ENCODE measurements at regions not wholly inside any gene's neighbourhood (a gene's known extent, or its start where the extent isn't known, plus 50 kb on each side); places are given as distances from the start of the nearest gene placed in this dataset.

- no peaks in the 10 kb centered on the region for H3K27me3 ChIP-seq (replicated peaks; ENCODE audit: insufficient read depth)
- no peak for ATAC-seq (ENCODE audit: insufficient number of reproducible peaks, low FRiP score, low read depth)
- no peak overlapping the region for H3K27ac ChIP-seq
- no peaks in the 10 kb centered on the region for H3K36me3 ChIP-seq
- TF ChIP-seq, protein P1, sequence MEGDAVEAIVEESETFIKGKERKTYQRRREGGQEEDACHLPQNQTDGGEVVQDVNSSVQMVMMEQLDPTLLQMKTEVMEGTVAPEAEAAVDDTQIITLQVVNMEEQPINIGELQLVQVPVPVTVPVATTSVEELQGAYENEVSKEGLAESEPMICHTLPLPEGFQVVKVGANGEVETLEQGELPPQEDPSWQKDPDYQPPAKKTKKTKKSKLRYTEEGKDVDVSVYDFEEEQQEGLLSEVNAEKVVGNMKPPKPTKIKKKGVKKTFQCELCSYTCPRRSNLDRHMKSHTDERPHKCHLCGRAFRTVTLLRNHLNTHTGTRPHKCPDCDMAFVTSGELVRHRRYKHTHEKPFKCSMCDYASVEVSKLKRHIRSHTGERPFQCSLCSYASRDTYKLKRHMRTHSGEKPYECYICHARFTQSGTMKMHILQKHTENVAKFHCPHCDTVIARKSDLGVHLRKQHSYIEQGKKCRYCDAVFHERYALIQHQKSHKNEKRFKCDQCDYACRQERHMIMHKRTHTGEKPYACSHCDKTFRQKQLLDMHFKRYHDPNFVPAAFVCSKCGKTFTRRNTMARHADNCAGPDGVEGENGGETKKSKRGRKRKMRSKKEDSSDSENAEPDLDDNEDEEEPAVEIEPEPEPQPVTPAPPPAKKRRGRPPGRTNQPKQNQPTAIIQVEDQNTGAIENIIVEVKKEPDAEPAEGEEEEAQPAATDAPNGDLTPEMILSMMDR (IDR thresholded peaks at IDR 0.05) = no peak
- no peak overlapping the region for H3K4me3 ChIP-seq
- DNase-seq (ENCODE audit: low spot score) = no peak
- peaks cover 5 to 13% of the 10 kb centered on the region in 2 donors for H3K4me1 ChIP-seq (ENCODE audit: control insufficient read depth in 1 of 2, low read depth in 2 of 2)
- H3K9me3 ChIP-seq = no peaks in the 10 kb centered on the region
These were observed 127.6 kb upstream of the IVNS1ABP start for GRCh38 chr1:185444676-185445075.

- H3K27me3 ChIP-seq (replicated peaks; ENCODE audit: insufficient read depth) = no peaks in the 10 kb centered on the region
- no peak for DNase-seq (ENCODE audit: low spot score)
- H3K27ac ChIP-seq = no peak overlapping the region
- TF ChIP-seq, protein P1 (IDR thresholded peaks at IDR 0.05) = no peak
- H3K9me3 ChIP-seq = no peaks in the 10 kb centered on the region
- no peaks in the 10 kb centered on the region for H3K36me3 ChIP-seq
- no peak overlapping the region for H3K4me3 ChIP-seq
- H3K4me1 ChIP-seq (ENCODE audit: control insufficient read depth in 1 of 2, low read depth in 2 of 2) = peaks cover 12 to 13% of the 10 kb centered on the region in 2 donors
- ATAC-seq (ENCODE audit: insufficient number of reproducible peaks, low FRiP score, low read depth) = no peak
These were observed 125.0 kb upstream of the IVNS1ABP start for GRCh38 chr1:185442050-185442449.

DNA sequence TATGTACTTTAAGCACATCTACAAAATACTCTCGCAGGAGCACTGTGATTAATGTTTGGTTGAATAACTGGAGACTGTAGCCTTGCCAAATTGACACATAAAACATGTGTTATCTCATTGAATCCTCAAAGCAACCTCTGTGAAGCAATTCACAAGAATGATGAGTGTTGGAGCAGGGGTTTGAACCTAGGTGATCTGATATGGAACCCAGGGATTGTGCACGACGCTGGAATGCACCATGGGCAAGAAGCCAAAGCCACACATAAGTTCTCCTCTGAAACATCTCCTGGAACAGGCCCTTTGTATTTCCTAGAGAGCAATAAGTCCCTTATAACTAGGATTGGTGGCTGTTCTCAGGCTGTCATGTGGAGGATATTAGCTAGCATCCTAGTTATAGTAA lies 124.6 kb upstream of the IVNS1ABP start:
- Histone ChIP-seq H3K4me1 (ENCODE audit: control insufficient read depth in 1 of 2, low read depth in 2 of 2) (peaks cover 12 to 13% of the 10 kb centered on the region in 2 donors), H3K27ac (no peak overlapping the region), H3K27me3 (replicated peaks; ENCODE audit: insufficient read depth) (no peaks in the 10 kb centered on the region), H3K4me3 (no peak overlapping the region), H3K9me3 (no peaks in the 10 kb centered on the region), H3K36me3 (no peaks in the 10 kb centered on the region)
- no peak for ATAC-seq (ENCODE audit: insufficient number of reproducible peaks, low FRiP score, low read depth)
- TF ChIP-seq, protein P1 (IDR thresholded peaks at IDR 0.05) = no peak
- DNase-seq (ENCODE audit: low spot score) = no peak

- peaks cover 12 to 13% of the 10 kb centered on the region in 2 donors for H3K4me1 ChIP-seq (ENCODE audit: control insufficient read depth in 1 of 2, low read depth in 2 of 2)
- no peaks in the 10 kb centered on the region for H3K27me3 ChIP-seq (replicated peaks; ENCODE audit: insufficient read depth)
- DNase-seq (ENCODE audit: low spot score) (no peak), ATAC-seq (ENCODE audit: insufficient number of reproducible peaks, low FRiP score, low read depth) (no peak)
- no peak overlapping the region for H3K4me3 ChIP-seq
- TF ChIP-seq, protein P1 (IDR thresholded peaks at IDR 0.05) = no peak
- H3K9me3 ChIP-seq = no peaks in the 10 kb centered on the region
- no peak overlapping the region for H3K27ac ChIP-seq
- H3K36me3 ChIP-seq = no peaks in the 10 kb centered on the region
These were observed 123.8 kb upstream of the IVNS1ABP start for GRCh38 chr1:185440877-185441276.

DNA sequence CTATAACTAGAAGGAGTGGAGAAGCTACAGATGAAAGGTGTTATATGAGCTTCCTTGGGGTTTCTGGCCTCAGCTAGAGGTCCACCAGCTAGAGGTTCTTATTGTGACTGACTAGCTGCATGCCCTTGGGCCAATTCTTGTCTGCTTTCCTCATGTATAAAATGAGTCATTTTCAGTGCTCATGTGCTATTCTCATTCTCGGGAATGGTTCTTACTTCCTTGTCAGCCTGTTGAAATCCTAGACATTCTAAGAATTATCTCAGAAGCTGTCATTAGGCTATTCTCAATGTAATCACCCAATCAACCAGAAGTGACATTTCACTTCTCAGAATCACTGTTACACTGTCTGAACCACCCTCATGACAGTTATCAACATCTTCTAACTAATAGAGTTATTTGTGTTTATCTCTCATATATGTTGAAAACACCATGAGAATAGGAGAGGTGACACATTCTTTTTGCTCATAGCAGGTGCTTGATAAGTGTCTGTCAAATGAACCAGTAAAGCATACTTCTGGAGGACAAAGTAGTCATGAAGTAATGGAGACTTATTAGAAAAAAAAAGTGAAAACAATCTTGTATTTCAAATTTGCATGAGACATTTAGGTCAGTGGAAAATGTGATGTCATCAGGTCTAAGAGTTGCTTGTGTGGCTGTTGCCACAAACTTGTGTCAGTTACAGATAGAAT lies 122.8 kb upstream of the IVNS1ABP start:
- no peaks in the 10 kb centered on the region for H3K36me3 ChIP-seq
- TF ChIP-seq, protein P1 (IDR thresholded peaks at IDR 0.05) = no peak
- DNase-seq (ENCODE audit: low spot score) (no peak), ATAC-seq (ENCODE audit: insufficient number of reproducible peaks, low FRiP score, low read depth) (peak; percentile 54)
- H3K4me3 ChIP-seq = no peak overlapping the region
- peaks cover 12 to 13% of the 10 kb centered on the region in 2 donors for H3K4me1 ChIP-seq (ENCODE audit: control insufficient read depth in 1 of 2, low read depth in 2 of 2)
- H3K27ac ChIP-seq = peak overlapping the region in 1 of 2 donors; percentile 31
- no peaks in the 10 kb centered on the region for H3K27me3 ChIP-seq (replicated peaks; ENCODE audit: insufficient read depth)
- H3K9me3 ChIP-seq = no peaks in the 10 kb centered on the region

All from thoracic aorta (tissue), 2 donors.